ENCODE measurements at regions not wholly inside any gene's neighbourhood (a gene's known extent, or its start where the extent isn't known, plus 50 kb on each side); places are given as distances from the start of the nearest gene placed in this dataset.

- Histone ChIP-seq H3K27me3 (ENCODE audit: insufficient read depth, low read depth, severe bottlenecking) (no peaks in the 10 kb centered on the region), H3K4me3 (ENCODE audit: low read depth, low read length) (no peak overlapping the region), H3K9me3 (ENCODE audit: severe bottlenecking) (no peaks in the 10 kb centered on the region), H3K36me3 (no peaks in the 10 kb centered on the region), H3K27ac (no peak overlapping the region)
- TF ChIP-seq CTCF (IDR thresholded peaks at IDR 0.05; ENCODE audit: low read depth, low read length) = no peak
- no peak for DNase-seq
These were observed 107.0 kb upstream of the PALS2 start for GRCh38 chr7:24466168-24466768.

- no peak for TF ChIP-seq CTCF (IDR thresholded peaks at IDR 0.05; ENCODE audit: low read depth, low read length)
- Histone ChIP-seq H3K27me3 (ENCODE audit: insufficient read depth, low read depth, severe bottlenecking) (no peaks in the 10 kb centered on the region), H3K27ac (no peak overlapping the region), H3K36me3 (no peaks in the 10 kb centered on the region), H3K9me3 (ENCODE audit: severe bottlenecking) (no peaks in the 10 kb centered on the region), H3K4me3 (ENCODE audit: low read depth, low read length) (no peak overlapping the region)
- DNase-seq = no peak
These were observed 104.1 kb upstream of the PALS2 start for GRCh38 chr7:24469118-24469517.

- DNase-seq = no peak
- no peaks in the 10 kb centered on the region for H3K36me3 ChIP-seq
- no peaks in the 10 kb centered on the region for H3K27me3 ChIP-seq (ENCODE audit: insufficient read depth, low read depth, severe bottlenecking)
- no peak overlapping the region for H3K27ac ChIP-seq
- H3K4me3 ChIP-seq (ENCODE audit: low read depth, low read length) = no peak overlapping the region
- H3K9me3 ChIP-seq (ENCODE audit: severe bottlenecking) = no peaks in the 10 kb centered on the region
- no peak for TF ChIP-seq CTCF (IDR thresholded peaks at IDR 0.05; ENCODE audit: low read depth, low read length)
These were observed 101.2 kb upstream of the PALS2 start for GRCh38 chr7:24472093-24472492.

- no peak overlapping the region for H3K4me3 ChIP-seq (ENCODE audit: low read depth, low read length)
- H3K27ac ChIP-seq = no peak overlapping the region
- no peaks in the 10 kb centered on the region for H3K9me3 ChIP-seq (ENCODE audit: severe bottlenecking)
- no peaks in the 10 kb centered on the region for H3K36me3 ChIP-seq
- DNase-seq = no peak
- H3K27me3 ChIP-seq (ENCODE audit: insufficient read depth, low read depth, severe bottlenecking) = no peaks in the 10 kb centered on the region
- no peak for TF ChIP-seq CTCF (IDR thresholded peaks at IDR 0.05; ENCODE audit: low read depth, low read length)
These were observed 97.9 kb upstream of the PALS2 start for GRCh38 chr7:24475166-24475961.

GRCh38 chr7:24476227-24476626 lies 97.0 kb upstream of the PALS2 start:
- H3K9me3 ChIP-seq (ENCODE audit: severe bottlenecking) = no peaks in the 10 kb centered on the region
- DNase-seq = no peak
- H3K27ac ChIP-seq = no peak overlapping the region
- H3K27me3 ChIP-seq (ENCODE audit: insufficient read depth, low read depth, severe bottlenecking) = no peaks in the 10 kb centered on the region
- H3K4me3 ChIP-seq (ENCODE audit: low read depth, low read length) = no peak overlapping the region
- no peaks in the 10 kb centered on the region for H3K36me3 ChIP-seq
- no peak for TF ChIP-seq CTCF (IDR thresholded peaks at IDR 0.05; ENCODE audit: low read depth, low read length)
